ENCODE measurements at regions not wholly inside any gene's neighbourhood (a gene's known extent, or its start where the extent isn't known, plus 50 kb on each side); places are given as distances from the start of the nearest gene placed in this dataset.

GRCh38 chr3:18112674-18113375, 312.3 kb downstream of the SATB1 start:
- Mint-ChIP-seq H3K36me3 (ENCODE audit: low read depth) (no peaks in the 10 kb centered on the region), H3K4me3 (ENCODE audit: unreplicated experiment) (no peak overlapping the region), H3K27me3 (ENCODE audit: low read depth) (no peaks in the 10 kb centered on the region), H3K4me1 (ENCODE audit: low read depth) (peaks cover 12% of the 10 kb centered on the region), H3K27ac (ENCODE audit: unreplicated experiment) (no peak overlapping the region), H3K9me3 (ENCODE audit: low read depth) (no peaks in the 10 kb centered on the region)
- DNase-seq (ENCODE audit: low spot score), result no peak
- no peak for TF ChIP-seq CTCF (IDR thresholded peaks at IDR 0.05)

GRCh38 chr3:18111796-18112232, 313.3 kb downstream of the SATB1 start:
- Mint-ChIP-seq H3K27me3 (ENCODE audit: low read depth) (no peaks in the 10 kb centered on the region), H3K27ac (ENCODE audit: unreplicated experiment) (no peak overlapping the region), H3K9me3 (ENCODE audit: low read depth) (no peaks in the 10 kb centered on the region), H3K4me3 (ENCODE audit: unreplicated experiment) (peak overlapping the region; percentile 42), H3K4me1 (ENCODE audit: low read depth) (peaks cover 11% of the 10 kb centered on the region), H3K36me3 (ENCODE audit: low read depth) (no peaks in the 10 kb centered on the region)
- DNase-seq (ENCODE audit: low spot score), result no peak
- no peak for TF ChIP-seq CTCF (IDR thresholded peaks at IDR 0.05)

- H3K27me3 Mint-ChIP-seq (ENCODE audit: low read depth), result no peaks in the 10 kb centered on the region
- TF ChIP-seq CTCF (IDR thresholded peaks at IDR 0.05), result no peak
- H3K36me3 Mint-ChIP-seq (ENCODE audit: low read depth), result peaks cover 2% of the 10 kb centered on the region
- H3K9me3 Mint-ChIP-seq (ENCODE audit: low read depth), result no peaks in the 10 kb centered on the region
- H3K4me1 Mint-ChIP-seq (ENCODE audit: low read depth), result peaks cover 19% of the 10 kb centered on the region
- no peak for DNase-seq (ENCODE audit: low spot score)
- H3K27ac Mint-ChIP-seq (ENCODE audit: unreplicated experiment), result no peak overlapping the region
- H3K4me3 Mint-ChIP-seq (ENCODE audit: unreplicated experiment), result no peak overlapping the region
Observed at GRCh38 chr3:18103591-18103990, 321.5 kb downstream of the SATB1 start.

GRCh38 chr3:18100121-18100520, 325.0 kb downstream of the SATB1 start:
- DNase-seq (ENCODE audit: low spot score), result no peak
- H3K27ac Mint-ChIP-seq (ENCODE audit: unreplicated experiment), result peak overlapping the region; percentile 62
- H3K9me3 Mint-ChIP-seq (ENCODE audit: low read depth), result peaks cover 10% of the 10 kb centered on the region
- peaks cover 5% of the 10 kb centered on the region for H3K36me3 Mint-ChIP-seq (ENCODE audit: low read depth)
- peaks cover 25% of the 10 kb centered on the region for H3K4me1 Mint-ChIP-seq (ENCODE audit: low read depth)
- H3K4me3 Mint-ChIP-seq (ENCODE audit: unreplicated experiment), result no peak overlapping the region
- H3K27me3 Mint-ChIP-seq (ENCODE audit: low read depth), result no peaks in the 10 kb centered on the region
- no peak for TF ChIP-seq CTCF (IDR thresholded peaks at IDR 0.05)

GRCh38 chr3:18099611-18100010, 325.5 kb downstream of the SATB1 start:
- no peak overlapping the region for H3K4me3 Mint-ChIP-seq (ENCODE audit: unreplicated experiment)
- TF ChIP-seq CTCF (IDR thresholded peaks at IDR 0.05), result no peak
- H3K27ac Mint-ChIP-seq (ENCODE audit: unreplicated experiment), result peak overlapping the region; percentile 80
- H3K4me1 Mint-ChIP-seq (ENCODE audit: low read depth), result peaks cover 30% of the 10 kb centered on the region
- H3K36me3 Mint-ChIP-seq (ENCODE audit: low read depth), result peaks cover 7% of the 10 kb centered on the region
- H3K9me3 Mint-ChIP-seq (ENCODE audit: low read depth), result peaks cover 10% of the 10 kb centered on the region
- H3K27me3 Mint-ChIP-seq (ENCODE audit: low read depth), result no peaks in the 10 kb centered on the region
- DNase-seq (ENCODE audit: low spot score), result no peak

All from chondrocyte (in vitro differentiated cells).